Keratinocyte (primary cell): ENCODE measurements at regions not wholly inside any gene's neighbourhood (a gene's known extent, or its start where the extent isn't known, plus 50 kb on each side); places are given as distances from the start of the nearest gene placed in this dataset.

ENCODE experiments used
- DNase-seq: peaks from one replicate; pipeline ENCODE4 v3.0.0-alpha.2; 2011; ENCODE audit warnings: low read depth, missing footprints, low spot score
- FAIRE-seq: peaks from 2 replicates; lab custom pipeline; 2011; peaks lifted over from hg19 to GRCh38; lab: Jason Lieb, UNC
- H2AFZ ChIP-seq: 2 replicates; pipeline ENCODE4 v1.6.0; 2012; ENCODE audit warnings: low read length, control low read depth, inconsistent platforms; ENCODE audit not compliant: control insufficient read depth
- H3K27ac ChIP-seq: 2 replicates; pipeline ENCODE4 v1.5.1; 2011; ENCODE audit warnings: low read length; ENCODE audit not compliant: control insufficient read depth, insufficient read depth
- H3K27me3 ChIP-seq: 3 replicates; pipeline ENCODE4 v1.6.0; 2011; ENCODE audit warnings: low read length; ENCODE audit not compliant: control insufficient read depth, insufficient read depth; ENCODE audit errors: extremely low read depth
- H3K36me3 ChIP-seq, 2 experiments: 2 replicates in 1 of 2; 3 replicates in 1 of 2; pipeline ENCODE4 v1.5.1; 2011; ENCODE audit warnings: low read length in 2 of 2, mild to moderate bottlenecking in 1 of 2; ENCODE audit not compliant: control insufficient read depth in 2 of 2, insufficient read depth in 2 of 2; ENCODE audit errors: extremely low read depth in 1 of 2
- H3K4me1 ChIP-seq: 3 replicates; pipeline ENCODE4 v1.5.1; 2011; ENCODE audit warnings: low read length; ENCODE audit not compliant: control insufficient read depth, insufficient read depth; ENCODE audit errors: extremely low read depth
- H3K4me2 ChIP-seq: 3 replicates; pipeline ENCODE4 v1.6.0; 2011; ENCODE audit warnings: low read depth, low read length; ENCODE audit not compliant: control insufficient read depth, insufficient read depth; ENCODE audit errors: extremely low read depth
- H3K4me3 ChIP-seq, 3 experiments: fragments of 200-600 bp in 1 of 3; sonication (generic) in 1 of 3; 2 replicates in 2 of 3; 3 replicates in 1 of 3; pipeline ENCODE4 v1.5.1; 2011 to 2016; ENCODE audit warnings: low read length in 3 of 3, mild to moderate bottlenecking in 3 of 3, control low read depth in 2 of 3, inconsistent platforms in 1 of 3, low read depth in 1 of 3, mixed read lengths in 1 of 3, mixed run types in 1 of 3, moderate library complexity in 1 of 3; ENCODE audit not compliant: control insufficient read depth in 2 of 3, insufficient read depth in 2 of 3; ENCODE audit errors: extremely low read depth in 1 of 3
- H3K79me2 ChIP-seq: 2 replicates; pipeline ENCODE4 v1.6.0; 2012; ENCODE audit warnings: low read length; ENCODE audit not compliant: control insufficient read depth, insufficient read depth
- H3K9ac ChIP-seq: 3 replicates; pipeline ENCODE4 v1.6.0; 2011; ENCODE audit warnings: low read length; ENCODE audit not compliant: control insufficient read depth, insufficient read depth; ENCODE audit errors: extremely low read depth
- H3K9me1 ChIP-seq: 3 replicates; pipeline ENCODE4 v1.6.0; 2011; ENCODE audit warnings: low read length; ENCODE audit not compliant: control insufficient read depth, insufficient read depth; ENCODE audit errors: extremely low read depth
- H3K9me3 ChIP-seq: 2 replicates; pipeline ENCODE4 v1.5.1; 2012; ENCODE audit warnings: low read depth, low read length; ENCODE audit not compliant: control insufficient read depth
- H4K20me1 ChIP-seq: 3 replicates; pipeline ENCODE4 v1.6.0; 2011; ENCODE audit warnings: low read length; ENCODE audit not compliant: control insufficient read depth, insufficient read depth; ENCODE audit errors: extremely low read depth
- CTCF ChIP-seq, 3 experiments: IDR thresholded peaks in 1 of 3; conservative IDR thresholded peaks in 1 of 3; optimal IDR thresholded peaks in 1 of 3; 2 replicates in 2 of 3; 3 replicates in 1 of 3; pipeline versions ENCODE3 to v1.5.1; 2011; ENCODE audit warnings: low read length in 3 of 3, mild to moderate bottlenecking in 3 of 3, moderate library complexity in 2 of 3, control low read depth in 1 of 3, inconsistent platforms in 1 of 3; ENCODE audit not compliant: insufficient read depth in 2 of 3; ENCODE audit errors: extremely low read depth in 1 of 3
- EZH2 ChIP-seq: IDR thresholded peaks from one replicate; pipeline ENCODE4 v1.6.1; 2012; ENCODE audit warnings: inconsistent platforms, mild to moderate bottlenecking, low read length, moderate library complexity
- dilution Hi-C: fragments of 300-500 bp; cut with MboI; formaldehyde crosslinking; loops from one replicate; pipeline ENCODE4 v1.7.0; 2020; ENCODE audit warnings: low sequenced_read_pairs; ENCODE audit not compliant: extremely low pct_ligation_motif_present

- H3K27ac ChIP-seq = no peak overlapping the region
- no peaks in the 10 kb centered on the region for H3K9me3 ChIP-seq
- no peaks in the 10 kb centered on the region for H3K9me1 ChIP-seq
- no peak overlapping the region for H3K4me3 ChIP-seq
- H4K20me1 ChIP-seq = no peaks in the 10 kb centered on the region
- H2AFZ ChIP-seq = no peak overlapping the region
- no peaks in the 10 kb centered on the region for H3K4me1 ChIP-seq
- no peak for DNase-seq
- H3K9ac ChIP-seq = no peak overlapping the region
- dilution Hi-C loops = no loop called here
- no peaks in the 10 kb centered on the region for H3K27me3 ChIP-seq
- no peaks in the 10 kb centered on the region for H3K79me2 ChIP-seq
- no peak for FAIRE-seq
- no peaks in the 10 kb centered on the region for H3K36me3 ChIP-seq
- H3K4me2 ChIP-seq = no peak overlapping the region
- TF ChIP-seq CTCF (optimal IDR thresholded peaks at IDR 0.05 in 1 of 3, IDR thresholded peaks at IDR 0.05 in 1 of 3, conservative IDR thresholded peaks at IDR 0.05 in 1 of 3; ENCODE audit: extremely low read depth in 1 of 3, insufficient read depth in 2 of 3, low read length in 3 of 3) (no peak), EZH2 (no peak)
These were observed 143.1 kb upstream of the KCNMB2 start for GRCh38 chr3:178393146-178393545.

GRCh38 chr3:178393824-178394223, 142.4 kb upstream of the KCNMB2 start:
- Histone ChIP-seq H4K20me1 (no peaks in the 10 kb centered on the region), H3K79me2 (no peaks in the 10 kb centered on the region), H3K9ac (no peak overlapping the region), H3K27me3 (no peaks in the 10 kb centered on the region), H3K36me3 (no peaks in the 10 kb centered on the region), H3K9me3 (no peaks in the 10 kb centered on the region), H3K4me3 (no peak overlapping the region), H3K9me1 (no peaks in the 10 kb centered on the region), H3K4me1 (no peaks in the 10 kb centered on the region), H3K4me2 (no peak overlapping the region), H3K27ac (no peak overlapping the region), H2AFZ (no peak overlapping the region)
- TF ChIP-seq CTCF (optimal IDR thresholded peaks at IDR 0.05 in 1 of 3, IDR thresholded peaks at IDR 0.05 in 1 of 3, conservative IDR thresholded peaks at IDR 0.05 in 1 of 3; ENCODE audit: extremely low read depth in 1 of 3, insufficient read depth in 2 of 3, low read length in 3 of 3) = no peak
- TF ChIP-seq EZH2 = no peak
- no peak for FAIRE-seq
- dilution Hi-C loops = no loop called here
- peak; percentile 2 for DNase-seq
